PC-3 (cell line): ENCODE measurements at regions not wholly inside any gene's neighbourhood (a gene's known extent, or its start where the extent isn't known, plus 50 kb on each side); places are given as distances from the start of the nearest gene placed in this dataset.
"Not testable (repeated sequence)": the region's sequence is repeated elsewhere in the genome, so short reads cannot be mapped to it uniquely, and the experiment has no call there.

Source experiments
- ATAC-seq: fragments of 200-7000 bp; cut with Tn5 transposase; 2 replicates; pipeline ENCODE4 v1.9.1; 2020; ENCODE audit warnings: mild to moderate bottlenecking, moderate library complexity
- BruUV-seq: library from RNA; stranded (reverse); fragments of 400-500 nt; replicated peaks from 2 replicates; lab custom pipeline; 2021; lab: Mats Ljungman, UMichigan
- CTCF ChIA-PET: fragments of 300-600 bp; sonication (Branson Sonifier 250); formaldehyde crosslinking; loops from one replicate; lab custom pipeline; 2022; ENCODE audit warnings: antibody characterized with exemption; lab: Charles Lee
- POLR2A ChIA-PET: fragments of 300-600 bp; sonication (Branson Sonifier 250); formaldehyde crosslinking; loops from one replicate; lab custom pipeline; 2022; ENCODE audit warnings: antibody characterized with exemption; ENCODE audit not compliant: unreplicated experiment; lab: Charles Lee
- DNase-seq: peaks from one replicate; pipeline ENCODE4 v3.0.0-alpha.2; 2015
- H2AFZ ChIP-seq: fragments of 300-600 bp; sonication (generic); 2 replicates; pipeline ENCODE4 v1.6.0; 2016; ENCODE audit warnings: antibody characterized with exemption, low read length
- H3F3A ChIP-seq: fragments of 300-600 bp; sonication (generic); one replicate; pipeline ENCODE4 v1.6.0; 2017; ENCODE audit warnings: antibody characterized with exemption, low read length, control low read depth, mild to moderate bottlenecking; ENCODE audit not compliant: unreplicated experiment
- H3K27ac ChIP-seq: fragments of 300-600 bp; sonication (generic); 2 replicates; pipeline ENCODE4 v1.5.1; 2016; ENCODE audit warnings: mild to moderate bottlenecking, low read length
- H3K27me3 ChIP-seq: fragments of 300-600 bp; sonication (generic); 2 replicates; pipeline ENCODE4 v1.6.1; 2016; ENCODE audit warnings: low read length, mixed read lengths
- H3K36me3 ChIP-seq: fragments of 300-600 bp; sonication (generic); 2 replicates; pipeline ENCODE4 v1.6.1; 2016; ENCODE audit warnings: low read depth, mixed run types, low read length, mixed read lengths
- H3K4me1 ChIP-seq: fragments of 300-600 bp; sonication (generic); 2 replicates; pipeline ENCODE4 v1.5.1; 2016; ENCODE audit warnings: low read length; ENCODE audit not compliant: insufficient read depth
- H3K4me2 ChIP-seq: fragments of 300-600 bp; sonication (generic); 2 replicates; pipeline ENCODE4 v1.6.0; 2016; ENCODE audit warnings: low read length
- H3K4me3 ChIP-seq: fragments of 300-600 bp; sonication (generic); 2 replicates; pipeline ENCODE4 v1.5.1; 2016; ENCODE audit warnings: mild to moderate bottlenecking, low read length, mixed read lengths
- H3K79me2 ChIP-seq: fragments of 300-600 bp; sonication (generic); 2 replicates; pipeline ENCODE4 v1.6.1; 2017; ENCODE audit warnings: low read length, mixed read lengths
- H3K9ac ChIP-seq: fragments of 300-600 bp; sonication (generic); 2 replicates; pipeline ENCODE4 v1.6.0; 2016; ENCODE audit warnings: mild to moderate bottlenecking, low read length
- H3K9me2 ChIP-seq: fragments of 300-600 bp; sonication (generic); replicated peaks from 2 replicates; pipeline ENCODE4 v1.6.1; 2016; ENCODE audit warnings: mixed run types, low read length, mixed read lengths
- H3K9me3 ChIP-seq: fragments of 300-600 bp; sonication (generic); 2 replicates; pipeline ENCODE4 v1.6.1; 2016; ENCODE audit warnings: low read length, mixed read lengths
- H4K20me1 ChIP-seq: fragments of 300-600 bp; sonication (generic); 2 replicates; pipeline ENCODE4 v1.6.1; 2016; ENCODE audit warnings: low read length, mixed read lengths
- CTCF ChIP-seq: fragments of 300-600 bp; sonication (generic); conservative IDR thresholded peaks from 2 replicates; pipeline ENCODE4 v1.5.1; 2017; ENCODE audit warnings: antibody characterized with exemption, low read depth, mild to moderate bottlenecking, low read length
- EZH2 ChIP-seq: fragments of 300-600 bp; sonication (generic); IDR thresholded peaks from one replicate; pipeline ENCODE4 v1.6.1; 2017; ENCODE audit warnings: antibody characterized with exemption, mild to moderate bottlenecking, low read length; ENCODE audit not compliant: unreplicated experiment
- EZH2phosphoT487 ChIP-seq: fragments of 300-600 bp; sonication (generic); IDR thresholded peaks from 2 replicates; pipeline ENCODE4 v1.6.1; 2018; ENCODE audit warnings: mild to moderate bottlenecking, antibody characterized with exemption, low read length, borderline replicate concordance
- intact Hi-C: fragments of 100-400 bp; cut with micrococcal nuclease; formaldehyde crosslinking; loops from 2 replicates; pipeline ENCODE4 v1.9.0; 2023

DNA sequence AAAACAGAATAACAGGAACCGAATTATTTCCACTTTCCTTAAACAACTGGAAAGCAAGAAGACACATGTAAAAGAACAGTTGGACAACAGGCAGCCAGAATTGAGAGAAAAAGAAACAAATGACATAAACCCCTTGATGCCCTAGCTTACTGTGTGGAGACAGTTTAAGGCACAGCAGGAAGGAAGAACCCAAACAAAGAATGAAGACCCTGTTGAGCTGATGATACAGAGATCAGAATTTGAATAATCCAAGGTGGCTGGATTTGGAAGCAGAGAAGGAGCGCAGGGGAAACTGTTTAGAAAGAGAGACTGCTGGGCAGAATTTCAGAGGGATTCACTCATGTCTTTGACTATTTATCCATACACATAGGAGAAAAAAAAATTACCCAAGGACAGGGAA, 316.3 kb upstream of the POU5F2 start:
- no peak overlapping the region for H2AFZ ChIP-seq
- H3K4me2 ChIP-seq: no peak overlapping the region
- no peaks in the 10 kb centered on the region for H3K27me3 ChIP-seq
- H3F3A ChIP-seq: no peaks in the 10 kb centered on the region
- no peak overlapping the region for H3K9ac ChIP-seq
- no peaks in the 10 kb centered on the region for H4K20me1 ChIP-seq
- no peaks in the 10 kb centered on the region for H3K79me2 ChIP-seq
- H3K27ac ChIP-seq: no peak overlapping the region
- no peaks in the 10 kb centered on the region for H3K9me3 ChIP-seq
- no peak for ATAC-seq
- no peak overlapping the region for H3K4me3 ChIP-seq
- no peaks in the 10 kb centered on the region for H3K36me3 ChIP-seq
- no peak for DNase-seq
- CTCF ChIA-PET: no interaction called here
- intact Hi-C loops: no loop called here
- POLR2A ChIA-PET: no interaction called here
- BruUV-seq: no TSS peak
- H3K4me1 ChIP-seq: no peaks in the 10 kb centered on the region
- TF ChIP-seq CTCF (no peak), EZH2phosphoT487 (no peak), EZH2 (no peak)
- H3K9me2 ChIP-seq: no peaks in the 10 kb centered on the region

DNA sequence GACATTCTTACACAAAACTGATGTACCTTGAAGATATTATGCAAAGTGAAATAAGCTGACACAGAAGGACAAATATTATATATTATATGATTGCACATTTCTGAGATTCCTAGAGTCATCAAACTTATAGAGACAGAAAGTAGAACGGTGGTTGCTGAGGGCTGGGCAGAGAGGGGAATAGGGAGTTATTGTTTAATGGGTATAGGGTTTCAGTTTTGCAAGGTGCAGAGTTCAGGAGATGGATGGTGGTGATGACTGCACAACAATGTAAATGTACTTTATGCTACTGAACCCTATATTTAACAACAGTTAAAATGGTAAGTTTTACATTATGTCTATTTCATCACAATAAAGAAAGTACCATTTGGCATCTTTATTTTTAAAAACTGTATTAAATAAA, 315.8 kb upstream of the POU5F2 start:
- no peak overlapping the region for H2AFZ ChIP-seq
- no peak overlapping the region for H3K9ac ChIP-seq
- ChIA-PET CTCF (no interaction called here), POLR2A (no interaction called here)
- H3K9me3 ChIP-seq: no peaks in the 10 kb centered on the region
- H3K27me3 ChIP-seq: no peaks in the 10 kb centered on the region
- H4K20me1 ChIP-seq: no peaks in the 10 kb centered on the region
- H3K4me2 ChIP-seq: no peak overlapping the region
- intact Hi-C loops: no loop called here
- BruUV-seq: no TSS peak
- ATAC-seq: no peak
- H3K9me2 ChIP-seq: no peaks in the 10 kb centered on the region
- DNase-seq: no peak
- H3K4me3 ChIP-seq: no peak overlapping the region
- H3K36me3 ChIP-seq: no peaks in the 10 kb centered on the region
- H3K27ac ChIP-seq: no peak overlapping the region
- no peaks in the 10 kb centered on the region for H3K79me2 ChIP-seq
- H3K4me1 ChIP-seq: no peaks in the 10 kb centered on the region
- no peaks in the 10 kb centered on the region for H3F3A ChIP-seq
- TF ChIP-seq EZH2phosphoT487: no peak
- no peak for TF ChIP-seq EZH2
- TF ChIP-seq CTCF: no peak

GRCh38 chr5:94049307-94049922, 308.0 kb upstream of the POU5F2 start:
- intact Hi-C loops, H3K9me3 ChIP-seq, BruUV-seq, H3K9me2 ChIP-seq, DNase-seq, H2AFZ ChIP-seq, H3F3A ChIP-seq, POLR2A ChIA-PET, H3K27ac ChIP-seq, CTCF ChIA-PET, H3K79me2 ChIP-seq, ATAC-seq, H3K36me3 ChIP-seq, H3K4me3 ChIP-seq, H3K27me3 ChIP-seq, H3K4me1 ChIP-seq, H4K20me1 ChIP-seq, H3K9ac ChIP-seq, H3K4me2 ChIP-seq: not testable (repeated sequence)
